ENCODE measurements at regions not wholly inside any gene's neighbourhood (a gene's known extent, or its start where the extent isn't known, plus 50 kb on each side); places are given as distances from the start of the nearest gene placed in this dataset.
"Not testable (repeated sequence)": the region's sequence is repeated elsewhere in the genome, so short reads cannot be mapped to it uniquely, and the experiment has no call there.

DNA sequence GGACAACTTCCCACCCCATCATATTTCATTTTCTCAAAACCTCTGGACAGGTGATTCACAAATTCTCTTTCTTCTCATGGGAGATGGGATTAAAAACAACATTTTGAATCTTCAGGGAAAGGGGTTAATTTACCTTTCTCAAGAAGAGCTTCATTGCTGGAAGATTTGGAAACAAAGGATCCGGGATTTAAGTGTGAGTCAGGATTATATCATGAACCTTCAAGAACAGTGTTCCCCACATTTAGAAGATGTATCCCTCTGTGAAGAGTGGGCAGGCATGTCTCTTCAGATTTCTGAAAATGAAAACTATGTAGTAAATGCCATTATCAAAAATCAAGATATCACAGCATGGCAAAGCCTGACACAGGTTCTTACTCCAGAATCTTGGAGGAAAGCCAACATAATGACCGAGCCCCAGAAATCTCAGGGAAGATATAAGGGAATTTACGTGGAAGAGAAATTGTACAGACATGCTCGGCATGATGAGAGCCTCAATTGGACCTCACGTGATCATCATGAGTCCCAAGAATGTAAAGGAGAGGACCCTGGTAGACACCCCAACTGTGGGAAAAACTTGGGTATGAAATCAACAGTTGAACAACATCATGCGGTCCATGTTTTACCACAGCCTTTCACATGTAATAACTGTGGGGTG is 99.5 kb upstream of the GPR39 start:
- TF ChIP-seq, protein P1, sequence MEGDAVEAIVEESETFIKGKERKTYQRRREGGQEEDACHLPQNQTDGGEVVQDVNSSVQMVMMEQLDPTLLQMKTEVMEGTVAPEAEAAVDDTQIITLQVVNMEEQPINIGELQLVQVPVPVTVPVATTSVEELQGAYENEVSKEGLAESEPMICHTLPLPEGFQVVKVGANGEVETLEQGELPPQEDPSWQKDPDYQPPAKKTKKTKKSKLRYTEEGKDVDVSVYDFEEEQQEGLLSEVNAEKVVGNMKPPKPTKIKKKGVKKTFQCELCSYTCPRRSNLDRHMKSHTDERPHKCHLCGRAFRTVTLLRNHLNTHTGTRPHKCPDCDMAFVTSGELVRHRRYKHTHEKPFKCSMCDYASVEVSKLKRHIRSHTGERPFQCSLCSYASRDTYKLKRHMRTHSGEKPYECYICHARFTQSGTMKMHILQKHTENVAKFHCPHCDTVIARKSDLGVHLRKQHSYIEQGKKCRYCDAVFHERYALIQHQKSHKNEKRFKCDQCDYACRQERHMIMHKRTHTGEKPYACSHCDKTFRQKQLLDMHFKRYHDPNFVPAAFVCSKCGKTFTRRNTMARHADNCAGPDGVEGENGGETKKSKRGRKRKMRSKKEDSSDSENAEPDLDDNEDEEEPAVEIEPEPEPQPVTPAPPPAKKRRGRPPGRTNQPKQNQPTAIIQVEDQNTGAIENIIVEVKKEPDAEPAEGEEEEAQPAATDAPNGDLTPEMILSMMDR (conservative IDR thresholded peaks at IDR 0.05; ENCODE audit: low read length): not testable (repeated sequence)
- not testable (repeated sequence) for TF ChIP-seq EZH2phosphoT487 (IDR thresholded peaks at IDR 0.05; ENCODE audit: borderline replicate concordance)

Data from Loucy (cell line).